ENCODE measurements at regions not wholly inside any gene's neighbourhood (a gene's known extent, or its start where the extent isn't known, plus 50 kb on each side); places are given as distances from the start of the nearest gene placed in this dataset.

DNA sequence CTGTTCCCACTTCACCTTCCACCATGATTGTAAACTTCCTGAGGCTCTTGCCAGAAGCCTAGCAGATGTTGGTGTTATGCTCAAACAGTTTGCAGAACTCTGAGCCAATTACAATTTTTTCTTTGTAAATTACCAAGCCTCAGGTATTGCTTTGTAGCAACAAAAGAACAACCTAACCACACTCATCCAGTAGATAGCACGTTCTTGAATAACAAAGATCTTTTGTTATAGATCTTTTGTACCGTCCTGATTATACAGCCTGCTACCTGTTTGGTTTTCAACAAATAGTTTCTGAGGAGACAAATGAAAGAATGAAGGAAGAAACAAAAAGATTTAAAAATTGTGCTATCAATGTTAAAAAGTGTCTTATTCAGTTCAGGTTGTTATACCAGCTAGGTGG, 474.7 kb upstream of the ALCAM start:
- TF ChIP-seq, protein P1, sequence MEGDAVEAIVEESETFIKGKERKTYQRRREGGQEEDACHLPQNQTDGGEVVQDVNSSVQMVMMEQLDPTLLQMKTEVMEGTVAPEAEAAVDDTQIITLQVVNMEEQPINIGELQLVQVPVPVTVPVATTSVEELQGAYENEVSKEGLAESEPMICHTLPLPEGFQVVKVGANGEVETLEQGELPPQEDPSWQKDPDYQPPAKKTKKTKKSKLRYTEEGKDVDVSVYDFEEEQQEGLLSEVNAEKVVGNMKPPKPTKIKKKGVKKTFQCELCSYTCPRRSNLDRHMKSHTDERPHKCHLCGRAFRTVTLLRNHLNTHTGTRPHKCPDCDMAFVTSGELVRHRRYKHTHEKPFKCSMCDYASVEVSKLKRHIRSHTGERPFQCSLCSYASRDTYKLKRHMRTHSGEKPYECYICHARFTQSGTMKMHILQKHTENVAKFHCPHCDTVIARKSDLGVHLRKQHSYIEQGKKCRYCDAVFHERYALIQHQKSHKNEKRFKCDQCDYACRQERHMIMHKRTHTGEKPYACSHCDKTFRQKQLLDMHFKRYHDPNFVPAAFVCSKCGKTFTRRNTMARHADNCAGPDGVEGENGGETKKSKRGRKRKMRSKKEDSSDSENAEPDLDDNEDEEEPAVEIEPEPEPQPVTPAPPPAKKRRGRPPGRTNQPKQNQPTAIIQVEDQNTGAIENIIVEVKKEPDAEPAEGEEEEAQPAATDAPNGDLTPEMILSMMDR (IDR thresholded peaks at IDR 0.05), result no peak
- no peak for TF ChIP-seq POLR2A (IDR thresholded peaks at IDR 0.05)
